ENCODE measurements at regions not wholly inside any gene's neighbourhood (a gene's known extent, or its start where the extent isn't known, plus 50 kb on each side); places are given as distances from the start of the nearest gene placed in this dataset.

DNA sequence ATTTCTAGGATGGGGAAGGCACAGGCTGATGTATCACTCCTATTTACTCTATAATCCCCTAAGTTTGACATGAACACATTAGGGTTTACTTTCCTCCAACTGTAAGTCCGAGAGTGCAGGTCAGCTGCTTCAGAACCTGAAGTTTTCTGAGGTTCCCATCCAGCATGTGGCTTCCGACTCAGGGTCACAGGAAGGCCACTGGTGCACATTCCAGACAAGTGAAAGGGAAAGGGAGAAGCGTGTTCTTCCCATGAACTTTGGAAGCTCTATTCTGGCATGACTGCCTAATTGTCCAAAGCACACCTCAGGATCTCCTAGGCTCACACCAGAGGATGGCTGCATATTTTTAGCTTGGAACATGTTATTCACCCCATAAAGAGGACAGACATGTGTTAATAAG is 602.6 kb downstream of the SEMA5A start:
- Mint-ChIP-seq H3K27me3 (ENCODE audit: low read depth) (no peaks in the 10 kb centered on the region), H3K36me3 (no peaks in the 10 kb centered on the region), H3K9me3 (peaks cover 28% of the 10 kb centered on the region), H3K4me1 (no peaks in the 10 kb centered on the region), H3K27ac (no peak overlapping the region), H3K4me3 (no peak overlapping the region)
- no peak for TF ChIP-seq CTCF (IDR thresholded peaks at IDR 0.05; ENCODE audit: unreplicated experiment)
- DNase-seq (ENCODE audit: low spot score in 2 of 2, unreplicated experiment in 2 of 2), result no peak

GRCh38 chr5:8944005-8944404 is 601.9 kb downstream of the SEMA5A start:
- no peaks in the 10 kb centered on the region for H3K36me3 Mint-ChIP-seq
- H3K27me3 Mint-ChIP-seq (ENCODE audit: low read depth), result no peaks in the 10 kb centered on the region
- H3K4me3 Mint-ChIP-seq, result no peak overlapping the region
- H3K4me1 Mint-ChIP-seq, result no peaks in the 10 kb centered on the region
- no peak for TF ChIP-seq CTCF (IDR thresholded peaks at IDR 0.05; ENCODE audit: unreplicated experiment)
- no peak for DNase-seq (ENCODE audit: low spot score in 2 of 2, unreplicated experiment in 2 of 2)
- H3K27ac Mint-ChIP-seq, result no peak overlapping the region
- peaks cover 22% of the 10 kb centered on the region for H3K9me3 Mint-ChIP-seq

DNA sequence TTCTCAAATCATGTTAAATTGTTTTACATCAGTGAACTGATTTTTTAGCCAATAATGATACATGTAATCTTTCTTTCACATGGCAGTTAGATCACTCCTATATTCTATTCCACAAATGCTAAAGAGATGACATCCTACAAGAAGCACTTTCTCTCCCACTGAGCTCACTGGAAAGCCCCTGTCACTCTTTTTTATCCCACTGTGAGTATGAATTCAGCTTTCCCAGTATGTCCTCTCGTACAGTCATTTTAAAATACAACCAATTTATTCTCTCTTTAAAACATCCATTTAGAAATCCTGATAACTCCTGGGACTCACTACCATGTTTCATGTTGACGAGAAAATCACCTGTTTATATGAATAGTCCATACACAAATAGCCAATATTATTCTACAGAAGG is 599.9 kb downstream of the SEMA5A start:
- DNase-seq (ENCODE audit: low spot score in 2 of 2, unreplicated experiment in 2 of 2), result no peak
- Mint-ChIP-seq H3K4me3 (no peak overlapping the region), H3K27ac (no peak overlapping the region), H3K4me1 (peaks cover 5% of the 10 kb centered on the region), H3K36me3 (no peaks in the 10 kb centered on the region), H3K27me3 (ENCODE audit: low read depth) (no peaks in the 10 kb centered on the region), H3K9me3 (peaks cover 5% of the 10 kb centered on the region)
- no peak for TF ChIP-seq CTCF (IDR thresholded peaks at IDR 0.05; ENCODE audit: unreplicated experiment)

GRCh38 chr5:8949908-8950307 is 596.0 kb downstream of the SEMA5A start:
- TF ChIP-seq CTCF (IDR thresholded peaks at IDR 0.05; ENCODE audit: unreplicated experiment), result no peak
- no peaks in the 10 kb centered on the region for H3K36me3 Mint-ChIP-seq
- H3K27ac Mint-ChIP-seq, result no peak overlapping the region

GRCh38 chr5:8952147-8952546 is 593.7 kb downstream of the SEMA5A start:
- DNase-seq (ENCODE audit: low spot score in 2 of 2, unreplicated experiment in 2 of 2), result no peak
- peaks cover 5% of the 10 kb centered on the region for H3K4me1 Mint-ChIP-seq
- no peak for TF ChIP-seq CTCF (IDR thresholded peaks at IDR 0.05; ENCODE audit: unreplicated experiment)
- no peak overlapping the region for H3K4me3 Mint-ChIP-seq
- no peaks in the 10 kb centered on the region for H3K36me3 Mint-ChIP-seq
- H3K27me3 Mint-ChIP-seq (ENCODE audit: low read depth), result peaks cover 4% of the 10 kb centered on the region
- H3K9me3 Mint-ChIP-seq, result no peaks in the 10 kb centered on the region
- no peak overlapping the region for H3K27ac Mint-ChIP-seq

More at GRCh38 chr5:8949908-8950307, 596.0 kb downstream of the SEMA5A start:
- no peaks in the 10 kb centered on the region for H3K9me3 Mint-ChIP-seq
- no peaks in the 10 kb centered on the region for H3K27me3 Mint-ChIP-seq (ENCODE audit: low read depth)
- H3K4me1 Mint-ChIP-seq, result peaks cover 5% of the 10 kb centered on the region
- DNase-seq (ENCODE audit: low spot score in 2 of 2, unreplicated experiment in 2 of 2), result no peak
- no peak overlapping the region for H3K4me3 Mint-ChIP-seq

- peaks cover 6% of the 10 kb centered on the region for H3K27me3 Mint-ChIP-seq (ENCODE audit: low read depth)
- DNase-seq (ENCODE audit: low spot score in 2 of 2, unreplicated experiment in 2 of 2), result no peak
- no peaks in the 10 kb centered on the region for H3K9me3 Mint-ChIP-seq
- H3K27ac Mint-ChIP-seq, result no peak overlapping the region
- TF ChIP-seq CTCF (IDR thresholded peaks at IDR 0.05; ENCODE audit: unreplicated experiment), result no peak
- no peaks in the 10 kb centered on the region for H3K36me3 Mint-ChIP-seq
- H3K4me1 Mint-ChIP-seq, result peaks cover 5% of the 10 kb centered on the region
- no peak overlapping the region for H3K4me3 Mint-ChIP-seq
These were observed 592.9 kb downstream of the SEMA5A start for GRCh38 chr5:8953016-8953415.
